T-cell (primary cell): ENCODE measurements at regions not wholly inside any gene's neighbourhood (a gene's known extent, or its start where the extent isn't known, plus 50 kb on each side); places are given as distances from the start of the nearest gene placed in this dataset.

ENCODE experiments used
- ATAC-seq, 4 experiments: fragments of 200-7000 bp in 3 of 4; fragments of 150-1000 bp in 1 of 4; cut with Tn5 transposase; replicated peaks in 1 of 4; 1 replicate in 3 of 4; 2 replicates in 1 of 4; pipeline ENCODE4 v1.10.0; 2021; ENCODE audit warnings: moderate library complexity in 3 of 4, mild to moderate bottlenecking in 2 of 4, moderate number of reproducible peaks in 1 of 4
- CTCF ChIA-PET, 2 donors: fragments of 300-600 bp; sonication (Branson Sonifier 250); formaldehyde crosslinking; loops; one replicate each; lab custom pipeline; 2022; ENCODE audit warnings: antibody characterized with exemption in 2 of 2; lab: Charles Lee
- POLR2A ChIA-PET, 2 donors: fragments of 300-600 bp; sonication (Branson Sonifier 250); formaldehyde crosslinking; loops; one replicate each; lab custom pipeline; 2022; ENCODE audit warnings: antibody characterized with exemption in 2 of 2; lab: Charles Lee
- DNase-seq, 35 experiments: peaks; one replicate each; pipeline versions ENCODE4 v3.0.0 to v3.0.0-alpha.2; 2013 to 2023
- H3K27ac ChIP-seq: one replicate; pipeline ENCODE4 v1.5.1; 2013; ENCODE audit warnings: low read length
- H3K27me3 ChIP-seq, 2 experiments: replicated peaks in 1 of 2; 1 replicate in 1 of 2; 2 replicates in 1 of 2; pipeline versions ENCODE4 v1.6.1 to v1.7.0; 2013; ENCODE audit warnings: low read length in 1 of 2, mixed read lengths in 1 of 2; ENCODE audit not compliant: control insufficient read depth in 2 of 2, insufficient read depth in 2 of 2; ENCODE audit errors: extremely low read depth in 1 of 2
- H3K36me3 ChIP-seq, 2 donors: 1 replicate in 1 of 2; 2 replicates in 1 of 2; pipeline versions ENCODE4 v1.6.1 to v1.7.0; 2013; ENCODE audit warnings: low read length in 1 of 2; ENCODE audit not compliant: control insufficient read depth in 2 of 2, insufficient read depth in 1 of 2; ENCODE audit errors: extremely low read depth in 1 of 2
- H3K4me1 ChIP-seq, 2 experiments: 1 replicate in 1 of 2; 2 replicates in 1 of 2; pipeline versions ENCODE4 v1.6.1 to v1.7.0; 2013; ENCODE audit warnings: low read length in 2 of 2, mixed read lengths in 1 of 2; ENCODE audit not compliant: insufficient read depth in 2 of 2, control insufficient read depth in 1 of 2; ENCODE audit errors: extremely low read depth in 1 of 2
- H3K4me3 ChIP-seq, 2 donors: 1 replicate in 1 of 2; 2 replicates in 1 of 2; pipeline versions ENCODE4 v1.5.1 to v1.7.0; 2013; ENCODE audit warnings: mild to moderate bottlenecking in 2 of 2, low read length in 1 of 2, moderate library complexity in 1 of 2; ENCODE audit not compliant: control insufficient read depth in 1 of 2; ENCODE audit errors: extremely low read depth in 1 of 2
- H3K9me3 ChIP-seq: 2 replicates; pipeline ENCODE4 v1.7.0; 2013
- H3K27ac Mint-ChIP-seq, 2 donors: one replicate each; pipeline ENCODE4 v1.8.0; 2020 to 2021; ENCODE audit warnings: mild to moderate bottlenecking in 2 of 2, mixed read lengths in 2 of 2
- H3K27me3 Mint-ChIP-seq, 2 donors: one replicate each; pipeline ENCODE4 v1.8.0; 2021 to 2022; ENCODE audit warnings: mixed read lengths in 2 of 2
- H3K36me3 Mint-ChIP-seq: one replicate; pipeline ENCODE4 v1.8.0; 2021; ENCODE audit warnings: mixed read lengths
- H3K4me1 Mint-ChIP-seq, 3 donors: one replicate each; pipeline ENCODE4 v1.8.0; 2020 to 2022; ENCODE audit warnings: mixed read lengths in 3 of 3, mild to moderate bottlenecking in 1 of 3
- H3K4me3 Mint-ChIP-seq, 3 donors: one replicate each; pipeline ENCODE4 v1.8.0; 2020 to 2022; ENCODE audit warnings: mild to moderate bottlenecking in 3 of 3, mixed read lengths in 3 of 3, moderate library complexity in 3 of 3
- H3K9me3 Mint-ChIP-seq, 3 donors: one replicate each; pipeline ENCODE4 v1.8.0; 2020 to 2022; ENCODE audit warnings: mixed read lengths in 3 of 3
- WGBS: methylation state at CpG from one replicate; pipeline ENCODE4 v1.1.5; 2013; ENCODE audit warnings: missing lambda C conversion rate; ENCODE audit not compliant: insufficient coverage; 5-methylcytosine and 5-hydroxymethylcytosine counted together

GRCh38 chr4:134465417-134465816, 263.8 kb upstream of the PABPC4L start:
- Mint-ChIP-seq H3K9me3 (peaks cover under 1 to 14% (median 2%) of the 10 kb centered on the region in 3 donors), H3K27ac (no peak overlapping the region), H3K4me3 (no peak overlapping the region), H3K27me3 (no peaks in the 10 kb centered on the region), H3K4me1 (no peaks in the 10 kb centered on the region), H3K36me3 (no peaks in the 10 kb centered on the region)
- no peak overlapping the region for H3K4me3 ChIP-seq
- no peaks in the 10 kb centered on the region for H3K36me3 ChIP-seq
- no peak overlapping the region for H3K27ac ChIP-seq
- DNase-seq, result no peak
- H3K27me3 ChIP-seq, result no peaks in the 10 kb centered on the region
- H3K9me3 ChIP-seq, result no peaks in the 10 kb centered on the region
- POLR2A ChIA-PET, result no interaction called here
- CTCF ChIA-PET, result no interaction called here
- H3K4me1 ChIP-seq, result no peaks in the 10 kb centered on the region
- ATAC-seq, result no peak

DNA sequence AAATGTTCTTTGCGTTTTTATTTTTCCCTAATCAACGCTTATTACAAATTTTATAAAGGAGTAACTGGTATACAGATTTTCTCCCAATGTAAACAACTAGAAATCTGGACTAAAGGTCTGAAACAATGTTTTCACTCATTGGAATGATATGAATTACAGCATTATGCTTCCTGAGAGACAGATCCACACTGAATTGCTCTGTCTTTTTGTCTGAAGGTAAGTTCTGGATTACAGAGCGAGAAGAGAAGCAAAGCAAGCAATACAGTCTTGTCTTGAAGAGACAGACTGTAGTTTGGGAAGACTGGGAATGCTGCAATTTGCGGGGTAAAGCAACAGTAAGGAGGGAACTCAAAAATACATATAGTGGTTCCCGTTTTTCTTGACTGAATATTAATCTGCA, 262.2 kb upstream of the PABPC4L start:
- no CpG with 5 or more reads among the region's 5 CpGs for WGBS
- Mint-ChIP-seq H3K27ac (no peak overlapping the region), H3K4me1 (no peaks in the 10 kb centered on the region), H3K9me3 (peaks cover 3 to 21% (median 8%) of the 10 kb centered on the region in 3 donors), H3K36me3 (no peaks in the 10 kb centered on the region), H3K4me3 (no peak overlapping the region), H3K27me3 (no peaks in the 10 kb centered on the region)
- H3K27ac ChIP-seq, result no peak overlapping the region
- DNase-seq, result no peak
- H3K9me3 ChIP-seq, result no peaks in the 10 kb centered on the region
- ChIA-PET CTCF (no interaction called here), POLR2A (no interaction called here)
- H3K27me3 ChIP-seq, result no peaks in the 10 kb centered on the region
- H3K4me3 ChIP-seq, result no peak overlapping the region
- no peaks in the 10 kb centered on the region for H3K36me3 ChIP-seq
- no peaks in the 10 kb centered on the region for H3K4me1 ChIP-seq
- no peak for ATAC-seq

DNA sequence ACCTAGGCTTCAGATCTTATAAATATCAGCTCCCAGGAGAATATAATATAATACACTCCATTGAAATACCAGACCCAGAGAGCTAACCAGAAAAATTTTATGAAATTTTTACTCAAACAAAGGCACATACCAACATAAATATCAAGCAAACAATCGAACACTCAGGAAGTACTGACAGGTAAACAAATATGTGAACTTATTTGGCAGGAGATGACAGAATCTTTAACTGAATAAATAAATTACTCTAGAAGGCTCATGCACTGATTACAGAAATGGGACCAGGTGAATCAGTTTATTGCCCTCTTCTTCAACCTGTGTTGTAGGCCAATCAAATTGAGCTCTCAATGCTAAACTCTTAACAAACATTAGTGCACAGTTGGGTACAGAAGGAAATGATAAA, 225.2 kb upstream of the PABPC4L start:
- no peaks in the 10 kb centered on the region for H3K27me3 ChIP-seq
- H3K4me3 Mint-ChIP-seq, result no peak overlapping the region
- no peaks in the 10 kb centered on the region for H3K27me3 Mint-ChIP-seq
- H3K4me1 ChIP-seq, result no peaks in the 10 kb centered on the region
- H3K9me3 ChIP-seq, result no peaks in the 10 kb centered on the region
- CTCF ChIA-PET, result no interaction called here
- H3K27ac Mint-ChIP-seq, result no peak overlapping the region
- POLR2A ChIA-PET, result no interaction called here
- no peak for ATAC-seq
- H3K36me3 Mint-ChIP-seq, result no peaks in the 10 kb centered on the region
- no peak for DNase-seq
- H3K9me3 Mint-ChIP-seq, result peaks cover 3 to 7% (median 4%) of the 10 kb centered on the region in 3 donors
- H3K4me1 Mint-ChIP-seq, result no peaks in the 10 kb centered on the region
- H3K36me3 ChIP-seq, result no peaks in the 10 kb centered on the region
- no CpG with 5 or more reads among the region's 1 CpG for WGBS
- H3K4me3 ChIP-seq, result no peak overlapping the region
- no peak overlapping the region for H3K27ac ChIP-seq

- Mint-ChIP-seq H3K27ac (no peak overlapping the region), H3K4me3 (no peak overlapping the region), H3K4me1 (no peaks in the 10 kb centered on the region), H3K9me3 (peaks cover 0 to 6% (median 3%) of the 10 kb centered on the region in 3 donors), H3K36me3 (no peaks in the 10 kb centered on the region), H3K27me3 (no peaks in the 10 kb centered on the region)
- H3K27ac ChIP-seq, result no peak overlapping the region
- no peaks in the 10 kb centered on the region for H3K27me3 ChIP-seq
- H3K4me1 ChIP-seq, result no peaks in the 10 kb centered on the region
- H3K4me3 ChIP-seq, result no peak overlapping the region
- DNase-seq, result no peak
- ChIA-PET CTCF (no interaction called here), POLR2A (no interaction called here)
- no peaks in the 10 kb centered on the region for H3K9me3 ChIP-seq
- no CpG with 5 or more reads among the region's 3 CpGs for WGBS
- no peak for ATAC-seq
- no peaks in the 10 kb centered on the region for H3K36me3 ChIP-seq
Observed at GRCh38 chr4:134425756-134426155, 224.2 kb upstream of the PABPC4L start.

DNA sequence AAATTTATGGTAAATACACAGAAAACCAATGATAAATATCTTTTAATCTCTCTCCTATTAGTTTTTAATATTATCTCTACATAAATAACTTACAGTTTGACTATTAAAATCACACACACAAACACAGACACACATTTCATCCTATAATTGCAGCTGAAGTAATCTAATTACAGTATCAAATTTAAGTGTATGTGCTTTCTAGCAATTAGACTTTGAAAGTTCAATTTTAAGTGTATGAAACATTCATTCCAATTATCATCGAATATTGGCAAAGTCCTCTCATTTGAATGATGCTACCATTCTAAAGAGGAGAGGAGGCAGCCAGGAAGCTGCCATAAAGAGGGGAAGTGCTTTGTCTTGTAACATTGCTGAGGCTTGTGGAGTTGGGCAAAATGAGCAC, 221.2 kb upstream of the PABPC4L start:
- Mint-ChIP-seq H3K4me1 (no peaks in the 10 kb centered on the region), H3K36me3 (no peaks in the 10 kb centered on the region), H3K4me3 (no peak overlapping the region), H3K9me3 (peaks cover 3 to 12% (median 3%) of the 10 kb centered on the region in 3 donors), H3K27ac (no peak overlapping the region), H3K27me3 (no peaks in the 10 kb centered on the region)
- no peak for ATAC-seq
- CTCF ChIA-PET, result no interaction called here
- no peak overlapping the region for H3K4me3 ChIP-seq
- no peaks in the 10 kb centered on the region for H3K9me3 ChIP-seq
- no CpG with 5 or more reads among the region's 1 CpG for WGBS
- no peaks in the 10 kb centered on the region for H3K36me3 ChIP-seq
- POLR2A ChIA-PET, result no interaction called here
- H3K4me1 ChIP-seq, result no peaks in the 10 kb centered on the region
- H3K27me3 ChIP-seq, result no peaks in the 10 kb centered on the region
- no peak for DNase-seq
- no peak overlapping the region for H3K27ac ChIP-seq

- H3K9me3 ChIP-seq, result no peaks in the 10 kb centered on the region
- H3K27me3 ChIP-seq, result no peaks in the 10 kb centered on the region
- Mint-ChIP-seq H3K36me3 (no peaks in the 10 kb centered on the region), H3K27me3 (no peaks in the 10 kb centered on the region), H3K27ac (no peak overlapping the region), H3K4me1 (no peaks in the 10 kb centered on the region), H3K4me3 (no peak overlapping the region), H3K9me3 (peaks cover 3 to 10% (median 3%) of the 10 kb centered on the region in 3 donors)
- DNase-seq, result no peak
- ChIA-PET POLR2A (no interaction called here), CTCF (no interaction called here)
- no peak overlapping the region for H3K4me3 ChIP-seq
- H3K36me3 ChIP-seq, result no peaks in the 10 kb centered on the region
- H3K27ac ChIP-seq, result no peak overlapping the region
- no peaks in the 10 kb centered on the region for H3K4me1 ChIP-seq
- no CpG with 5 or more reads among the region's 3 CpGs for WGBS
- no peak for ATAC-seq
Observed at GRCh38 chr4:134421734-134422133, 220.1 kb upstream of the PABPC4L start.

DNA sequence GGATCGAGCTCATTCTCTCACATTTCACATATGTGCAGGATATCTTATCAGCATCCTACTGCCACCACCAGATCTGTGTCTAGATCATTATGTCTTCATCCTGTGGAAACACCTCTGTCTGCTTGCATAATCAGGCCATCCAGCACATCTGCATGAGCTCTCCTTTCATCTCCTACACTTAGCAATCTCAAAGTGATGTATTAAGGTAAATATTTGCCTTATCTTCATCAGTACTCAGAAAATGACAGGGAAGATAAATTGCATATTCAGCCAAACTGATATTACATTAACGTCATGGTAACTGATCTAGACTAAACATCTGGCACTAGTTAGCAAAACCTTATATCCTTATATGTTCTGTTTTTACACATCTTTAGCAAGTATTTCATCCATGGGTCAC, 207.3 kb upstream of the PABPC4L start:
- CTCF ChIA-PET, result no interaction called here
- H3K4me1 Mint-ChIP-seq, result no peaks in the 10 kb centered on the region
- 63% methylated on average over 2 of the region's 2 CpGs for WGBS

More for the DNA sequence above, 207.3 kb upstream of the PABPC4L start:
- Mint-ChIP-seq H3K4me3 (no peak overlapping the region), H3K27ac (no peak overlapping the region), H3K27me3 (no peaks in the 10 kb centered on the region), H3K36me3 (no peaks in the 10 kb centered on the region), H3K9me3 (peaks cover 0 to 6% (median 6%) of the 10 kb centered on the region in 3 donors)
- Histone ChIP-seq H3K36me3 (no peaks in the 10 kb centered on the region), H3K9me3 (no peaks in the 10 kb centered on the region), H3K4me3 (no peak overlapping the region), H3K27ac (no peak overlapping the region), H3K4me1 (no peaks in the 10 kb centered on the region), H3K27me3 (no peaks in the 10 kb centered on the region)
- ATAC-seq, result no peak
- POLR2A ChIA-PET, result no interaction called here
- no peak for DNase-seq
